Heart left ventricle (tissue), 16 donors: ENCODE measurements at regions not wholly inside any gene's neighbourhood (a gene's known extent, or its start where the extent isn't known, plus 50 kb on each side); places are given as distances from the start of the nearest gene placed in this dataset.

Experiments
- ATAC-seq, 4 donors: fragments of 200-7000 bp; cut with Tn5 transposase; one replicate each; pipeline ENCODE4 v1.9.1; 2020 to 2022; ENCODE audit warnings: moderate library complexity in 4 of 4, mild to moderate bottlenecking in 3 of 4, moderate number of reproducible peaks in 1 of 4
- DNase-seq, 5 donors: peaks; one replicate each; pipeline ENCODE4 v3.0.0-alpha.2; 2020
- H3K27ac ChIP-seq, 12 donors: fragments of 200-600 bp; sonication (generic) in 4 of 12; one replicate each; pipeline versions ENCODE4 v1.5.0 to v1.8.0; 2016 to 2022; ENCODE audit warnings: mild to moderate bottlenecking in 2 of 12
- H3K27me3 ChIP-seq, 9 donors: fragments of 200-600 bp; sonication (generic) in 2 of 9; one replicate each; pipeline versions ENCODE4 v1.5.1 to v1.8.0; 2016 to 2022; ENCODE audit warnings: mild to moderate bottlenecking in 3 of 9
- H3K36me3 ChIP-seq, 9 donors: fragments of 200-600 bp; sonication (generic) in 2 of 9; one replicate each; pipeline versions ENCODE4 v1.5.0 to v1.8.0; 2018 to 2022; ENCODE audit warnings: mild to moderate bottlenecking in 2 of 9
- H3K4me1 ChIP-seq, 12 donors: fragments of 200-600 bp; sonication (generic) in 4 of 12; one replicate each; pipeline versions ENCODE4 v1.5.0 to v1.8.0; 2016 to 2022; ENCODE audit warnings: mild to moderate bottlenecking in 3 of 12
- H3K4me3 ChIP-seq, 12 donors: fragments of 200-600 bp; sonication (generic) in 4 of 12; one replicate each; pipeline versions ENCODE4 v1.5.0 to v1.8.0; 2017 to 2022; ENCODE audit warnings: mild to moderate bottlenecking in 9 of 12, moderate library complexity in 4 of 12
- H3K9me3 ChIP-seq, 12 donors: fragments of 200-600 bp; sonication (generic) in 4 of 12; one replicate each; pipeline versions ENCODE4 v1.5.0 to v1.8.0; 2016 to 2022; ENCODE audit warnings: mild to moderate bottlenecking in 1 of 12
- POLR2A ChIP-seq, 2 donors: fragments of 450-650 bp; IDR thresholded peaks; one replicate each; pipeline ENCODE4 v1.6.1; 2017; ENCODE audit warnings: antibody characterized with exemption in 2 of 2, mild to moderate bottlenecking in 2 of 2, moderate library complexity in 2 of 2
- WGBS, 4 donors: extraction: QIAGEN DNeasy Blood & Tissue Kit in 2 of 4; methylation state at CpG; one replicate each; pipeline versions ENCODE4 v1.1.5 to v1.1.7; 2013 to 2018; 5-methylcytosine and 5-hydroxymethylcytosine counted together
- intact Hi-C, 10 donors: fragments of 100-400 bp; cut with DNase I; formaldehyde crosslinking; loops; one replicate each; pipeline versions ENCODE4 v1.11.1 to v1.14.2; 2022
- TF ChIP-seq, protein P1 (sequence below), 12 donors: fragments of 200-600 bp; sonication (generic) in 4 of 12; IDR thresholded peaks; one replicate each; pipeline versions ENCODE4 v1.5.0 to v1.8.0; 2018 to 2022; ENCODE audit warnings: antibody characterized with exemption in 12 of 12, mild to moderate bottlenecking in 5 of 12
- donor health status: ischemic (EF 13 %, LVEDD 7.1; RV severe dilation, severe dysfunction).
- donor health status: healthy with polysubstance abuse.
- donor health status: DM: no; HTN: yes; CAD: no.
- donor health status: DM: no; HTN: no; CAD: no.
- donor health status: ischemic (EF 25% LVEDD 6.9; RV normal size, moderate dysfunction).
- donor health status: ischemic (EF 25% LVEDD 5.7; RV mildly dilated, moderate dysfunction).
- donor health status: healthy.
- donor health status: DM: yes; HTN: yes; CAD: no.
- donor health status: ischemic (EF 35%, LVEDD 5.7; RV mildly dilated, moderate dysfunction).
- donor health status: nonischemic (EF 11% LVEDD 7.7; RV severe dilation, severe dysfunction).
- donor health status: DM: yes; HTN: yes; CAD: no.
- donor health status: PGD.
- donor health status: ischemic (EF 29% LVEDD 5.4; RV normal size, mild dysfunction).
- donor health status: nonischemic (EF 23%, LVEDD 6.1; RV moderate dilation, normal function).

DNA sequence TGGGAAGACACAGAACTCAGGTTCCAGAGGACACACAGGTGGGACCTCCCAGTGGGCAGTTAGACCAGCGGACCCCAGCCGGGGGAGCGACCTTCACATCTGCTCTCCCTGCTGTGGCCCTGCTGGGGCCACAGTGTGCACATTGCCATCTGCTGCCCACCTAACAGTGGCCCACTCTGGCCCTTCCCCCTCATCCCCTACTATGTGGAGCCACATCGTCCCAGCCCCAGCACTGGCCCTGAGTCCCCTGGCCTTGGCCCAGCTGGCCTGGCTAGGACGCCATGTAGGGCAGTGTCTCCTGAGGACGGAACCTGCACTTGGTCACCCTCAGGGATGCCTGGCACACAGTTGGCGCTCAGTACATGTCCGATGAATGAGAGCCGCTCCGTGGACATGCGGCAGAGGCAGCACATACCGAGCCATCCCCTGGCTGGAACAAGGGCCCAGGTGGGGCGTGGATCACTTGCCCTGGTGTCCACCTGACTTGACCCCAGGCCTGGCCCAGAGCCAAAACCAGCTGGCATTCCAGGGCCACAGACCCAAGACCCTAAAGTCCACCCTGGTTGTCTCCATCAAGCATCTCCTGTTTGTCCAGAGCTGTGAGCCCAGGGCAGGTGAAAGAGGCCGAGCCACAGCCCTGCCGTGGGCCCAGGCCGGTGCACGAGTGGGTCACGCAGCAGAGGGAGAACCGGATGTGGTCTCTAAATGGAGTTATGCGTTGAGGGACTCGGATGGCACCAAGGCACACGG, 93.1 kb upstream of the FGF3 start:
- TF ChIP-seq, protein P1, sequence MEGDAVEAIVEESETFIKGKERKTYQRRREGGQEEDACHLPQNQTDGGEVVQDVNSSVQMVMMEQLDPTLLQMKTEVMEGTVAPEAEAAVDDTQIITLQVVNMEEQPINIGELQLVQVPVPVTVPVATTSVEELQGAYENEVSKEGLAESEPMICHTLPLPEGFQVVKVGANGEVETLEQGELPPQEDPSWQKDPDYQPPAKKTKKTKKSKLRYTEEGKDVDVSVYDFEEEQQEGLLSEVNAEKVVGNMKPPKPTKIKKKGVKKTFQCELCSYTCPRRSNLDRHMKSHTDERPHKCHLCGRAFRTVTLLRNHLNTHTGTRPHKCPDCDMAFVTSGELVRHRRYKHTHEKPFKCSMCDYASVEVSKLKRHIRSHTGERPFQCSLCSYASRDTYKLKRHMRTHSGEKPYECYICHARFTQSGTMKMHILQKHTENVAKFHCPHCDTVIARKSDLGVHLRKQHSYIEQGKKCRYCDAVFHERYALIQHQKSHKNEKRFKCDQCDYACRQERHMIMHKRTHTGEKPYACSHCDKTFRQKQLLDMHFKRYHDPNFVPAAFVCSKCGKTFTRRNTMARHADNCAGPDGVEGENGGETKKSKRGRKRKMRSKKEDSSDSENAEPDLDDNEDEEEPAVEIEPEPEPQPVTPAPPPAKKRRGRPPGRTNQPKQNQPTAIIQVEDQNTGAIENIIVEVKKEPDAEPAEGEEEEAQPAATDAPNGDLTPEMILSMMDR (IDR thresholded peaks at IDR 0.05): no peak
- Histone ChIP-seq H3K4me3 (no peak overlapping the region), H3K4me1 (peaks cover 3 to 37% (median 19%) of the 10 kb centered on the region in 12 donors), H3K27ac (no peak overlapping the region), H3K36me3 (no peaks in the 10 kb centered on the region), H3K9me3 (peaks cover 0 to 6% (median 0%) of the 10 kb centered on the region in 12 donors), H3K27me3 (peaks cover 0 to 24% (median 4%) of the 10 kb centered on the region in 9 donors)
- intact Hi-C loops: loop anchor here in 2 of 10 donors (5.0 to 10.0 kb wide), 2 partner anchors 162 to 225 kb away; partner anchors contain the start of gene ANO1 (in 1 of the 2)
- WGBS, 4 donors: 85 to 90% (median 89%) methylated on average over 9 to 22 of the region's 22 CpGs
- ATAC-seq (no peak), DNase-seq (peak in 4 of 5 donors; percentile 18 to 56 (median 28))

DNA sequence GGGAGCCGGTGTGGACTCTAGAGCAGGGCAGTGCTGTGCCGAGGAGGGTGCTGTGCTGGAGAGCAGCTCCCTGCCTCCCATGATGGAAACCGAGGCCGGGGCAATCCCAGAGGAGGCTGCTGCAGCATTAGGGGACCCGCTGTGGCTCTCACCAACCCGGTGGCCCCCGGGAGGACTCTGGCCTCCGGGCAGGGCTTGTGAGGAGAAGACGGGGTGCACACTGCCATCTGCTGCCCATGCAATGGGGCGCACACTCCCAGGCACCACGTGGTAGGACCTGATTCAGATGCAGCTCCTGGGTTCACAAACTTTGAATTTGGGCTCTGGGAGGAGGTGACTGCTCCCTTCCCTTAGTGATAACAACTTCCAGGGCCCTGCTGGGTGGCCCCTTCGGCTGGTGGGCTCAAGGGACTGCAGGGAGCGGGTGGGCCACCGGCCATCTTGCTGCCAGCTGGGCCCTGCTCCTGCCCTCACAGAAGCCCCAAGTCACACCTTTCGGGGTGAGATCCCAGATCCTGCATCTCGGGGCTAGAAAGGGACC, 93.8 kb upstream of the FGF3 start:
- H3K36me3 ChIP-seq: no peaks in the 10 kb centered on the region
- 65 to 73% (median 69%) methylated on average over 7 to 16 of the region's 16 CpGs for WGBS, 4 donors
- H3K9me3 ChIP-seq: peaks cover 0 to 6% (median 0%) of the 10 kb centered on the region in 12 donors
- intact Hi-C loops: loop anchor here in 2 of 10 donors (5.0 to 10.0 kb wide), 2 partner anchors 162 to 226 kb away; partner anchors contain the start of gene ANO1 (in 1 of the 2)
- ATAC-seq (no peak), DNase-seq (peak in 3 of 5 donors; percentile 14 to 27 (median 19))
- peaks cover 0 to 24% (median 4%) of the 10 kb centered on the region in 9 donors for H3K27me3 ChIP-seq
- H3K4me3 ChIP-seq: no peak overlapping the region
- TF ChIP-seq, protein P1 (IDR thresholded peaks at IDR 0.05): peak in 4 of 12 donors; percentile 15 to 26 (median 23)
- no peak for TF ChIP-seq POLR2A (IDR thresholded peaks at IDR 0.05)
- no peak overlapping the region for H3K27ac ChIP-seq
- peaks cover 3 to 38% (median 19%) of the 10 kb centered on the region in 12 donors for H3K4me1 ChIP-seq

DNA sequence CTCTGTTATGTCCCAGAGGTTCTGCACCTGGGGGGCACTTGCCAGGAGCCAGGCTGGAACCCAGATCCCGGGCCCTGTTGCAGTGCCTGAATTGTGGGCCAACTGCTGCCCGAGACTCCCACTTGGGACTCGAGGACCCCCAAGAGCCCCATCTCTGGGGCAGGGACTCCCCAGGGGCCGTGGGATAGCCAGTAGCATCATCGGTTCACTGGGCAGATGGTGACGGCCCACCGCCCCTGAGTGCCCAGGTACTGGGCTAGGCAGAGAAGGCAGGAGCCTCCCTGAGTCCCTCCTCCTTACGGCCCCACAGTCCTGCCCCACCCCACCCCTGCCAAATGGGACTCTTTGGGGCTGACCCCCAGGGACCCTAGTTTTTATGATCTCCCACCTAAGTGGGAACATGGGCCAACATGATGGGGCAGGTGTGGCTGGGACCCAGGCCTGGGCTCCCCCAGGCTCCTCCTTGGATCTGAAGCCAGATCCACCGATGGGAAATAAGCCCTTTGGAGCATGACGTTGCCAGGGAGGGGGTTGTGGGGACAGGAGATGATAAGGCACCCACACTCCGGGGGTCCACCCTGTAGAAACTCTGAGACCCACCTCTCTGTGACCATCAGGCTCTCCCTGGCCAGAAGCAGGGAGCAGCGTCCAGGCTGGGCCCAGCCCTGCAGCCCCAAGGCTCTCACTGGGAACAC, 94.5 kb upstream of the FGF3 start:
- Histone ChIP-seq H3K9me3 (peaks cover 0 to 6% (median 0%) of the 10 kb centered on the region in 12 donors), H3K27ac (peak overlapping the region in 1 of 12 donors; percentile 85), H3K27me3 (peaks cover 0 to 26% (median 4%) of the 10 kb centered on the region in 9 donors), H3K4me1 (peaks cover 3 to 46% (median 27%) of the 10 kb centered on the region in 12 donors), H3K36me3 (no peaks in the 10 kb centered on the region), H3K4me3 (no peak overlapping the region)
- 89 to 100% (median 91%) methylated on average over 1 to 12 of the region's 12 CpGs for WGBS, 4 donors
- ATAC-seq (no peak), DNase-seq (peak in 3 of 5 donors; percentile 7 to 24 (median 14))
- no peak for TF ChIP-seq POLR2A (IDR thresholded peaks at IDR 0.05)
- TF ChIP-seq, protein P1 (IDR thresholded peaks at IDR 0.05): no peak
- intact Hi-C loops: loop anchor here in 2 of 10 donors (5.0 to 10.0 kb wide), 2 partner anchors 161 to 226 kb away; partner anchors contain the start of gene ANO1 (in 1 of the 2)
